Stomach (tissue), 4 donors: ENCODE measurements at regions not wholly inside any gene's neighbourhood (a gene's known extent, or its start where the extent isn't known, plus 50 kb on each side); places are given as distances from the start of the nearest gene placed in this dataset.

Experiments used
- CTCF ChIP-seq, 7 experiments: fragments of 450-650 bp in 4 of 7; fragments of 200-600 bp in 3 of 7; sonication (generic) in 3 of 7; IDR thresholded peaks; one replicate each; pipeline ENCODE4 v1.5.1; 2016 to 2019; ENCODE audit warnings: antibody characterized with exemption in 7 of 7, control low read depth in 2 of 7, mild to moderate bottlenecking in 1 of 7
- POLR2A ChIP-seq, 4 donors: fragments of 450-650 bp; IDR thresholded peaks; one replicate each; pipeline ENCODE4 v1.6.1; 2016; ENCODE audit warnings: antibody characterized with exemption in 4 of 4, control low read depth in 2 of 4, mild to moderate bottlenecking in 1 of 4, moderate library complexity in 1 of 4
- POLR2AphosphoS5 ChIP-seq, 3 donors: sonication (generic); formaldehyde crosslinking; IDR thresholded peaks; one replicate each; pipeline ENCODE4 v1.6.1; 2016; ENCODE audit warnings: antibody characterized with exemption in 3 of 3

GRCh38 chr10:42951486-42952251 is 125.2 kb upstream of the RET start:
- TF ChIP-seq POLR2A (IDR thresholded peaks at IDR 0.05) (no peak), POLR2AphosphoS5 (IDR thresholded peaks at IDR 0.05) (no peak), CTCF (IDR thresholded peaks at IDR 0.05) (no peak)
